ENCODE measurements at regions not wholly inside any gene's neighbourhood (a gene's known extent, or its start where the extent isn't known, plus 50 kb on each side); places are given as distances from the start of the nearest gene placed in this dataset.

DNA sequence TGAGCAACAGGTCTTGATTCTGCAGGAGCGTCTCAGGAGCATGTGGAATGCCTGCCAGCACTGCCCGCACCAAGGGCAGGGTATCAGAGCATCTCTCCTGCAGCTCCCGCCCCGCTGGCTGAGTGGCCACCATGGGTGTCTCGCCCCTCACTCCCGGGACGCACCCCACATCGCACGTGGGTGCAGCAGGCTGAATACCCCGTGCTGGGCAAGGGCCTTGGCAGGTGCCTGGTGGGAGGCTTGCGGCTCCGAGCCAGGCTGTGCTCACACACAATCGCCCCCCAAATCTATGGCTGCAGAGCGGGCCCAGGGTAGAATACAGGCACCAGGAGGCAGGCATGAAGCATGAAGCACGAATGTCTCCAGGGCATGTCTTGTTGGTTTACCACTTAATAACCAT, 103.9 kb upstream of the TMEM132D start:
- Histone ChIP-seq H3K27ac (ENCODE audit: low read length) (no peak overlapping the region), H3K4me2 (ENCODE audit: low read length) (no peak overlapping the region), H3K27me3 (ENCODE audit: insufficient read depth, low read depth, low read length) (no peaks in the 10 kb centered on the region), H3K9ac (ENCODE audit: low read length) (no peak overlapping the region), H3K79me2 (replicated peaks; ENCODE audit: insufficient read depth, low read length) (no peaks in the 10 kb centered on the region), H4K20me1 (ENCODE audit: insufficient read depth) (no peaks in the 10 kb centered on the region), H2AFZ (ENCODE audit: low read depth, low read length) (no peak overlapping the region), H3K4me3 (ENCODE audit: low read length) (no peak overlapping the region), H3K9me3 (ENCODE audit: low read length) (no peaks in the 10 kb centered on the region), H3F3A (ENCODE audit: insufficient read depth, low read length, poor library complexity, severe bottlenecking) (no peaks in the 10 kb centered on the region), H3K36me3 (ENCODE audit: insufficient read depth, low read length) (no peaks in the 10 kb centered on the region), H3K9me2 (ENCODE audit: insufficient read depth, low read length) (no peaks in the 10 kb centered on the region)
- no peak for TF ChIP-seq MXI1 (conservative IDR thresholded peaks at IDR 0.05; ENCODE audit: poor library complexity, severe bottlenecking)
- TF ChIP-seq, protein P1, sequence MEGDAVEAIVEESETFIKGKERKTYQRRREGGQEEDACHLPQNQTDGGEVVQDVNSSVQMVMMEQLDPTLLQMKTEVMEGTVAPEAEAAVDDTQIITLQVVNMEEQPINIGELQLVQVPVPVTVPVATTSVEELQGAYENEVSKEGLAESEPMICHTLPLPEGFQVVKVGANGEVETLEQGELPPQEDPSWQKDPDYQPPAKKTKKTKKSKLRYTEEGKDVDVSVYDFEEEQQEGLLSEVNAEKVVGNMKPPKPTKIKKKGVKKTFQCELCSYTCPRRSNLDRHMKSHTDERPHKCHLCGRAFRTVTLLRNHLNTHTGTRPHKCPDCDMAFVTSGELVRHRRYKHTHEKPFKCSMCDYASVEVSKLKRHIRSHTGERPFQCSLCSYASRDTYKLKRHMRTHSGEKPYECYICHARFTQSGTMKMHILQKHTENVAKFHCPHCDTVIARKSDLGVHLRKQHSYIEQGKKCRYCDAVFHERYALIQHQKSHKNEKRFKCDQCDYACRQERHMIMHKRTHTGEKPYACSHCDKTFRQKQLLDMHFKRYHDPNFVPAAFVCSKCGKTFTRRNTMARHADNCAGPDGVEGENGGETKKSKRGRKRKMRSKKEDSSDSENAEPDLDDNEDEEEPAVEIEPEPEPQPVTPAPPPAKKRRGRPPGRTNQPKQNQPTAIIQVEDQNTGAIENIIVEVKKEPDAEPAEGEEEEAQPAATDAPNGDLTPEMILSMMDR (IDR thresholded peaks at IDR 0.05; ENCODE audit: poor library complexity, severe bottlenecking), result no peak
- TF ChIP-seq, protein P2, sequence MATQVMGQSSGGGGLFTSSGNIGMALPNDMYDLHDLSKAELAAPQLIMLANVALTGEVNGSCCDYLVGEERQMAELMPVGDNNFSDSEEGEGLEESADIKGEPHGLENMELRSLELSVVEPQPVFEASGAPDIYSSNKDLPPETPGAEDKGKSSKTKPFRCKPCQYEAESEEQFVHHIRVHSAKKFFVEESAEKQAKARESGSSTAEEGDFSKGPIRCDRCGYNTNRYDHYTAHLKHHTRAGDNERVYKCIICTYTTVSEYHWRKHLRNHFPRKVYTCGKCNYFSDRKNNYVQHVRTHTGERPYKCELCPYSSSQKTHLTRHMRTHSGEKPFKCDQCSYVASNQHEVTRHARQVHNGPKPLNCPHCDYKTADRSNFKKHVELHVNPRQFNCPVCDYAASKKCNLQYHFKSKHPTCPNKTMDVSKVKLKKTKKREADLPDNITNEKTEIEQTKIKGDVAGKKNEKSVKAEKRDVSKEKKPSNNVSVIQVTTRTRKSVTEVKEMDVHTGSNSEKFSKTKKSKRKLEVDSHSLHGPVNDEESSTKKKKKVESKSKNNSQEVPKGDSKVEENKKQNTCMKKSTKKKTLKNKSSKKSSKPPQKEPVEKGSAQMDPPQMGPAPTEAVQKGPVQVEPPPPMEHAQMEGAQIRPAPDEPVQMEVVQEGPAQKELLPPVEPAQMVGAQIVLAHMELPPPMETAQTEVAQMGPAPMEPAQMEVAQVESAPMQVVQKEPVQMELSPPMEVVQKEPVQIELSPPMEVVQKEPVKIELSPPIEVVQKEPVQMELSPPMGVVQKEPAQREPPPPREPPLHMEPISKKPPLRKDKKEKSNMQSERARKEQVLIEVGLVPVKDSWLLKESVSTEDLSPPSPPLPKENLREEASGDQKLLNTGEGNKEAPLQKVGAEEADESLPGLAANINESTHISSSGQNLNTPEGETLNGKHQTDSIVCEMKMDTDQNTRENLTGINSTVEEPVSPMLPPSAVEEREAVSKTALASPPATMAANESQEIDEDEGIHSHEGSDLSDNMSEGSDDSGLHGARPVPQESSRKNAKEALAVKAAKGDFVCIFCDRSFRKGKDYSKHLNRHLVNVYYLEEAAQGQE (IDR thresholded peaks at IDR 0.05; ENCODE audit: borderline replicate concordance), result no peak
- no peak for TF ChIP-seq SMC3 (conservative IDR thresholded peaks at IDR 0.05; ENCODE audit: poor library complexity)
- no peak for TF ChIP-seq EP300 (conservative IDR thresholded peaks at IDR 0.05; ENCODE audit: poor library complexity, severe bottlenecking)
- TF ChIP-seq TAF1 (IDR thresholded peaks at IDR 0.05; ENCODE audit: low read depth), result no peak
- no peak for TF ChIP-seq RAD21 (conservative IDR thresholded peaks at IDR 0.05)
- TF ChIP-seq EZH2 (IDR thresholded peaks at IDR 0.05; ENCODE audit: borderline replicate concordance, insufficient read depth, low read length, poor library complexity, severe bottlenecking), result no peak
- no peak for TF ChIP-seq POLR2AphosphoS5 (IDR thresholded peaks at IDR 0.05)

DNA sequence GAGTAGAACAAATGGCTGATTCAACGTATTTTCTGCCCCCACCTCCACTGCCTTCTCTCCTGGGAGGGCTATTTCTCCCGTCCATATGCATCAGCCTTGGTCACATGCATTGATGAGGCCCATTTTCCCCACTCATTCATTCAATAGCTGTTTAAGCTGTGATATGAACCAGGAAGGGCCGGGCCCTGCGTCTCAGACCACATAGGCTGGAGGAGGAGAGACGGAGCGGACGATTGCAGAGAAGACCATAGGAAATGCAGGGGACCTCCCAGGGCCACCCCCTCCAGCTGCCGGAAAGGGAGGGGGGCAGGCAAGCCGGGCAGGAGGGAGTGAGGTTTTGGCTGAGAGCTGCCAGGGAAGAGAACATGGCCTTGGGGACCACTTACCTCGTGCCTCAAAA, 104.4 kb upstream of the TMEM132D start:
- Histone ChIP-seq H3F3A (ENCODE audit: insufficient read depth, low read length, poor library complexity, severe bottlenecking) (no peaks in the 10 kb centered on the region), H3K36me3 (ENCODE audit: insufficient read depth, low read length) (no peaks in the 10 kb centered on the region), H2AFZ (ENCODE audit: low read depth, low read length) (no peak overlapping the region), H3K4me2 (ENCODE audit: low read length) (no peak overlapping the region), H3K27ac (ENCODE audit: low read length) (no peak overlapping the region), H3K27me3 (ENCODE audit: insufficient read depth, low read depth, low read length) (no peaks in the 10 kb centered on the region), H3K9me3 (ENCODE audit: low read length) (no peaks in the 10 kb centered on the region), H4K20me1 (ENCODE audit: insufficient read depth) (no peaks in the 10 kb centered on the region), H3K79me2 (replicated peaks; ENCODE audit: insufficient read depth, low read length) (no peaks in the 10 kb centered on the region), H3K9ac (ENCODE audit: low read length) (no peak overlapping the region), H3K9me2 (ENCODE audit: insufficient read depth, low read length) (no peaks in the 10 kb centered on the region), H3K4me3 (ENCODE audit: low read length) (no peak overlapping the region)
- TF ChIP-seq MXI1 (conservative IDR thresholded peaks at IDR 0.05; ENCODE audit: poor library complexity, severe bottlenecking) (no peak), POLR2AphosphoS5 (IDR thresholded peaks at IDR 0.05) (no peak), EP300 (conservative IDR thresholded peaks at IDR 0.05; ENCODE audit: poor library complexity, severe bottlenecking) (no peak), EZH2 (IDR thresholded peaks at IDR 0.05; ENCODE audit: borderline replicate concordance, insufficient read depth, low read length, poor library complexity, severe bottlenecking) (no peak), TAF1 (IDR thresholded peaks at IDR 0.05; ENCODE audit: low read depth) (no peak), SMC3 (conservative IDR thresholded peaks at IDR 0.05; ENCODE audit: poor library complexity) (no peak), RAD21 (conservative IDR thresholded peaks at IDR 0.05) (no peak)
- TF ChIP-seq, protein P1 (IDR thresholded peaks at IDR 0.05; ENCODE audit: poor library complexity, severe bottlenecking), result no peak
- TF ChIP-seq, protein P2 (IDR thresholded peaks at IDR 0.05; ENCODE audit: borderline replicate concordance), result no peak

Measured in neural cell (in vitro differentiated cells).